H7 (cell line): ENCODE measurements at regions not wholly inside any gene's neighbourhood (a gene's known extent, or its start where the extent isn't known, plus 50 kb on each side); places are given as distances from the start of the nearest gene placed in this dataset.

Experiments
- DNase-seq: peaks from one replicate; pipeline ENCODE4 v3.0.0; 2012
- H3K27me3 ChIP-seq: 2 replicates; pipeline ENCODE4 v1.6.0; 2011; ENCODE audit warnings: mild to moderate bottlenecking, low read length; ENCODE audit not compliant: control insufficient read depth, insufficient read depth
- H3K36me3 ChIP-seq: replicated peaks from 2 replicates; pipeline ENCODE4 v1.5.1; 2011; ENCODE audit warnings: low read length; ENCODE audit not compliant: control insufficient read depth, insufficient read depth
- H3K4me3 ChIP-seq: 2 replicates; pipeline ENCODE4 v1.5.1; 2011; ENCODE audit warnings: low read depth, mild to moderate bottlenecking, control low read depth, low read length, moderate library complexity; ENCODE audit not compliant: insufficient read depth

- no peaks in the 10 kb centered on the region for H3K36me3 ChIP-seq
- no peak for DNase-seq
- H3K27me3 ChIP-seq, result peaks cover 2% of the 10 kb centered on the region; the same call in 1 of the 2 replicates
- no peak overlapping the region for H3K4me3 ChIP-seq
Measured at GRCh38 chr11:45095691-45096010, 50.8 kb upstream of the PRDM11 start.

GRCh38 chr11:45096636-45097035 is 49.8 kb upstream of the PRDM11 start:
- no peak overlapping the region for H3K4me3 ChIP-seq
- DNase-seq, result no peak
- H3K36me3 ChIP-seq, result no peaks in the 10 kb centered on the region
- peaks cover 2% of the 10 kb centered on the region; the same call in 1 of the 2 replicates for H3K27me3 ChIP-seq
